SHP77 treated with DMSO at 0.1 percent for 48 hours (cell line): ENCODE measurements at regions not wholly inside any gene's neighbourhood (a gene's known extent, or its start where the extent isn't known, plus 50 kb on each side); places are given as distances from the start of the nearest gene placed in this dataset.

Experiments used
- DNase-seq: peaks from one replicate; lab custom pipeline; 2025; lab: John Stamatoyannopoulos, UW

GRCh38 chr13:72448082-72448481 is 279.3 kb downstream of the MZT1 start:
- DNase-seq, result no peak

GRCh38 chr13:72444999-72445398 is 282.4 kb downstream of the MZT1 start:
- no peak for DNase-seq

GRCh38 chr13:72437458-72437857 is 290.0 kb downstream of the MZT1 start:
- DNase-seq, result no peak

- no peak for DNase-seq
Observed at GRCh38 chr13:72435251-72435650, 292.2 kb downstream of the MZT1 start.

- DNase-seq, result no peak
Observed at GRCh38 chr13:72431981-72432682, 295.3 kb downstream of the MZT1 start.

- DNase-seq, result no peak
Observed at GRCh38 chr13:72430923-72431322, 296.5 kb downstream of the MZT1 start.

- no peak for DNase-seq
Observed at GRCh38 chr13:72427757-72428528, 299.5 kb downstream of the MZT1 start.

GRCh38 chr13:72424059-72424458 is 303.4 kb downstream of the MZT1 start:
- DNase-seq, result no peak

- no peak for DNase-seq
Observed at GRCh38 chr13:72415817-72416216, 311.6 kb downstream of the MZT1 start.

- DNase-seq, result no peak
Observed at GRCh38 chr13:72412481-72412880, 314.9 kb downstream of the MZT1 start.

GRCh38 chr13:72405441-72405840 is 322.0 kb downstream of the MZT1 start:
- DNase-seq, result no peak

GRCh38 chr13:72403396-72404010 is 323.9 kb downstream of the MZT1 start:
- DNase-seq, result no peak

GRCh38 chr13:72400856-72401255 is 326.6 kb downstream of the MZT1 start:
- no peak for DNase-seq

- no peak for DNase-seq
Observed at GRCh38 chr13:72399351-72399750, 328.1 kb downstream of the MZT1 start.

- no peak for DNase-seq
Observed at GRCh38 chr13:72397265-72397664, 330.2 kb downstream of the MZT1 start.

GRCh38 chr13:72390909-72391308 is 336.5 kb downstream of the MZT1 start:
- DNase-seq, result no peak

GRCh38 chr13:72386138-72386684 is 341.2 kb downstream of the MZT1 start:
- DNase-seq, result no peak

GRCh38 chr13:72384879-72385278 is 342.6 kb downstream of the MZT1 start:
- DNase-seq, result no peak

- no peak for DNase-seq
Observed at GRCh38 chr13:72384186-72384823, 343.1 kb downstream of the MZT1 start.

- no peak for DNase-seq
Observed at GRCh38 chr13:72383646-72384045, 343.8 kb downstream of the MZT1 start.

- DNase-seq, result no peak
Observed at GRCh38 chr13:72379581-72379980, 347.8 kb downstream of the MZT1 start.

- DNase-seq, result no peak
Observed at GRCh38 chr13:72368031-72368430, 359.4 kb downstream of the MZT1 start.
